GM12865 (cell line): ENCODE measurements at regions not wholly inside any gene's neighbourhood (a gene's known extent, or its start where the extent isn't known, plus 50 kb on each side); places are given as distances from the start of the nearest gene placed in this dataset.

ENCODE experiments used
- DNase-seq: peaks from one replicate; pipeline ENCODE4 v3.0.0; 2010; ENCODE audit warnings: low read depth
- H3K4me3 ChIP-seq: 2 replicates; pipeline ENCODE4 v1.5.1; 2011; ENCODE audit warnings: mild to moderate bottlenecking, low read depth, low read length, control low read depth
- TF ChIP-seq, protein P1 (sequence below): IDR thresholded peaks from 2 replicates; pipeline ENCODE4 v1.5.1; 2011; ENCODE audit warnings: low read length, control low read depth, low read depth, inconsistent platforms; ENCODE audit not compliant: insufficient read depth; ENCODE audit errors: missing control alignments

- TF ChIP-seq, protein P1, sequence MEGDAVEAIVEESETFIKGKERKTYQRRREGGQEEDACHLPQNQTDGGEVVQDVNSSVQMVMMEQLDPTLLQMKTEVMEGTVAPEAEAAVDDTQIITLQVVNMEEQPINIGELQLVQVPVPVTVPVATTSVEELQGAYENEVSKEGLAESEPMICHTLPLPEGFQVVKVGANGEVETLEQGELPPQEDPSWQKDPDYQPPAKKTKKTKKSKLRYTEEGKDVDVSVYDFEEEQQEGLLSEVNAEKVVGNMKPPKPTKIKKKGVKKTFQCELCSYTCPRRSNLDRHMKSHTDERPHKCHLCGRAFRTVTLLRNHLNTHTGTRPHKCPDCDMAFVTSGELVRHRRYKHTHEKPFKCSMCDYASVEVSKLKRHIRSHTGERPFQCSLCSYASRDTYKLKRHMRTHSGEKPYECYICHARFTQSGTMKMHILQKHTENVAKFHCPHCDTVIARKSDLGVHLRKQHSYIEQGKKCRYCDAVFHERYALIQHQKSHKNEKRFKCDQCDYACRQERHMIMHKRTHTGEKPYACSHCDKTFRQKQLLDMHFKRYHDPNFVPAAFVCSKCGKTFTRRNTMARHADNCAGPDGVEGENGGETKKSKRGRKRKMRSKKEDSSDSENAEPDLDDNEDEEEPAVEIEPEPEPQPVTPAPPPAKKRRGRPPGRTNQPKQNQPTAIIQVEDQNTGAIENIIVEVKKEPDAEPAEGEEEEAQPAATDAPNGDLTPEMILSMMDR, result no peak
- H3K4me3 ChIP-seq, result no peak overlapping the region
- no peak for DNase-seq
Measured at GRCh38 chr3:159608311-159608710, 380.3 kb upstream of the IL12A start.

GRCh38 chr3:159609625-159610024 is 379.0 kb upstream of the IL12A start:
- no peak overlapping the region for H3K4me3 ChIP-seq
- no peak for DNase-seq
- TF ChIP-seq, protein P1, result no peak

DNA sequence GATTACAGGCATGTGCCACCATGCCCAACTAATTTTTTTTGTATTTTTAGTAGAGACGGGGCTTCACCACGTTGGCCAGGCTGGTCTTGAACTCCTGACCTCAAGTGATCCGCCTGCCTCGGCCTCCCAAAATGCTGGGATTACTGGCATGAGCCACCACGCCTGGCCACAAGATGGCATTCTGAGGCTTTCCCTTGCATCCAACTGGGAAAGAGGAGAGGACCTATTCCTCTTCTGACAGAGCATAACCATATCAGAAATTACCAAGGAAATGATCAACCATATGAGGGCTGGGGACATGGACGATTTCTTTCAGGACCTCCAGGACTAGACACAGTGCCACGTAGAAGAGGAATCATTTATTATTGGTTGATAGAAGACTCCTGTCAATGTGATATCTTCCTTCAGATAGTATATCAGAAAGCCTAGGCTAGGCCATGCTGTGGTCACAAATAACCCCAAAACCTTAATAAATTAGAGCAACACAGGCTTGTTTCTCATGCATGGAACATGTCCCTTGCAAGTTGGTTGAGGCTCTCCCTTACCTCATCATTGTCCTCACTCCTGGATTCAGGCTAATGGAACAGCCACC is 372.3 kb upstream of the IL12A start:
- TF ChIP-seq, protein P1, result no peak
- no peak overlapping the region for H3K4me3 ChIP-seq
- DNase-seq, result no peak

GRCh38 chr3:159619341-159619885 is 369.2 kb upstream of the IL12A start:
- H3K4me3 ChIP-seq, result no peak overlapping the region
- TF ChIP-seq, protein P1, result no peak
- DNase-seq, result no peak

- DNase-seq, result no peak
- TF ChIP-seq, protein P1, result no peak
- H3K4me3 ChIP-seq, result no peak overlapping the region
Measured at GRCh38 chr3:159620281-159620680, 368.4 kb upstream of the IL12A start.

- TF ChIP-seq, protein P1, result no peak
- H3K4me3 ChIP-seq, result no peak overlapping the region
- no peak for DNase-seq
Measured at GRCh38 chr3:159620873-159621272, 367.8 kb upstream of the IL12A start.

DNA sequence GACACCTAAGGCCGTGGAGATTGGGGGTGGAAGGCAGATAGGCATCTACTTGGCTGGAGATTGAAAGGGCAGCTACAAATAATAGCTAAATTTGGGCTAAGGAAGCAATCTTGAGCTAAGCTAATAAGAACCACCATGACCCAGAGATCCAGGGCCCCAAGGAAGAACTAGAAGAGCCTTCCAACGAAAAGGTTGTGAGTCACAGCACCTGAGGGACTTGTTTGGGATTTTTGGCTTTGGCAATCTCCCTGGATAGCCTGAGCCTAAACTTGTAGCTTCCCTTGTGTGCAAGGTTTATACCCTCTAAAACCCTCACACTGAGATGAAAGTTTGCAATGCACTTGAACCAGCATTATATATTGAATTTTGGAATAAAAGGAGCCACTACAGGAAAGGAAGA is 364.0 kb upstream of the IL12A start:
- H3K4me3 ChIP-seq, result no peak overlapping the region
- DNase-seq, result no peak
- TF ChIP-seq, protein P1, result no peak
